ENCODE measurements at regions not wholly inside any gene's neighbourhood (a gene's known extent, or its start where the extent isn't known, plus 50 kb on each side); places are given as distances from the start of the nearest gene placed in this dataset.

GRCh38 chr21:32089766-32090165 lies 189.1 kb downstream of the MIS18A start:
- TF ChIP-seq, protein P1, sequence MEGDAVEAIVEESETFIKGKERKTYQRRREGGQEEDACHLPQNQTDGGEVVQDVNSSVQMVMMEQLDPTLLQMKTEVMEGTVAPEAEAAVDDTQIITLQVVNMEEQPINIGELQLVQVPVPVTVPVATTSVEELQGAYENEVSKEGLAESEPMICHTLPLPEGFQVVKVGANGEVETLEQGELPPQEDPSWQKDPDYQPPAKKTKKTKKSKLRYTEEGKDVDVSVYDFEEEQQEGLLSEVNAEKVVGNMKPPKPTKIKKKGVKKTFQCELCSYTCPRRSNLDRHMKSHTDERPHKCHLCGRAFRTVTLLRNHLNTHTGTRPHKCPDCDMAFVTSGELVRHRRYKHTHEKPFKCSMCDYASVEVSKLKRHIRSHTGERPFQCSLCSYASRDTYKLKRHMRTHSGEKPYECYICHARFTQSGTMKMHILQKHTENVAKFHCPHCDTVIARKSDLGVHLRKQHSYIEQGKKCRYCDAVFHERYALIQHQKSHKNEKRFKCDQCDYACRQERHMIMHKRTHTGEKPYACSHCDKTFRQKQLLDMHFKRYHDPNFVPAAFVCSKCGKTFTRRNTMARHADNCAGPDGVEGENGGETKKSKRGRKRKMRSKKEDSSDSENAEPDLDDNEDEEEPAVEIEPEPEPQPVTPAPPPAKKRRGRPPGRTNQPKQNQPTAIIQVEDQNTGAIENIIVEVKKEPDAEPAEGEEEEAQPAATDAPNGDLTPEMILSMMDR (IDR thresholded peaks at IDR 0.05): no peak
- TF ChIP-seq EZH2 (IDR thresholded peaks at IDR 0.05; ENCODE audit: borderline replicate concordance, insufficient read depth, low read depth, low read length, poor library complexity, severe bottlenecking): no peak
